HG03139 (cell line): ENCODE measurements at regions not wholly inside any gene's neighbourhood (a gene's known extent, or its start where the extent isn't known, plus 50 kb on each side); places are given as distances from the start of the nearest gene placed in this dataset.

Experiments
- ATAC-seq: cut with Tn5 transposase; IDR thresholded peaks from one replicate; pipeline ENCODE4 v1.9.1; 2021; ENCODE audit not compliant: unreplicated experiment

- ATAC-seq: no peak
Measured at GRCh38 chr5:173689737-173690360, 73.4 kb upstream of the BOD1 start.

GRCh38 chr5:173691931-173692330, 75.5 kb upstream of the BOD1 start:
- ATAC-seq: no peak

GRCh38 chr5:173693670-173694069, 77.2 kb upstream of the BOD1 start:
- no peak for ATAC-seq

GRCh38 chr5:173696216-173696615, 79.8 kb upstream of the BOD1 start:
- ATAC-seq: no peak

- no peak for ATAC-seq
Measured at GRCh38 chr5:173697931-173698579, 81.6 kb upstream of the BOD1 start.

- no peak for ATAC-seq
Measured at GRCh38 chr5:173699966-173700365, 83.5 kb upstream of the BOD1 start.

- ATAC-seq: no peak
Measured at GRCh38 chr5:173703466-173703865, 87.0 kb upstream of the BOD1 start.

- ATAC-seq: no peak
Measured at GRCh38 chr5:173704615-173705511, 88.4 kb upstream of the BOD1 start.

- ATAC-seq: no peak
Measured at GRCh38 chr5:173705512-173706044, 89.1 kb upstream of the BOD1 start.

GRCh38 chr5:173706700-173707099, 90.2 kb upstream of the BOD1 start:
- no peak for ATAC-seq

GRCh38 chr5:173707392-173707791, 90.9 kb upstream of the BOD1 start:
- no peak for ATAC-seq

- no peak for ATAC-seq
Measured at GRCh38 chr5:173709145-173709544, 92.7 kb upstream of the BOD1 start.

- ATAC-seq: no peak
Measured at GRCh38 chr5:173709761-173710160, 93.3 kb upstream of the BOD1 start.

GRCh38 chr5:173710528-173710927, 94.1 kb upstream of the BOD1 start:
- ATAC-seq: no peak

- ATAC-seq: no peak
Measured at GRCh38 chr5:173711466-173711865, 95.0 kb upstream of the BOD1 start.

GRCh38 chr5:173712609-173713175, 96.2 kb upstream of the BOD1 start:
- ATAC-seq: no peak

- ATAC-seq: no peak
Measured at GRCh38 chr5:173714551-173715428, 98.3 kb upstream of the BOD1 start.

GRCh38 chr5:173715607-173716006, 99.2 kb upstream of the BOD1 start:
- ATAC-seq: no peak

- no peak for ATAC-seq
Measured at GRCh38 chr5:173716058-173716682, 99.7 kb upstream of the BOD1 start.

GRCh38 chr5:173717959-173718358, 101.5 kb upstream of the BOD1 start:
- ATAC-seq: no peak
